ENCODE measurements at regions not wholly inside any gene's neighbourhood (a gene's known extent, or its start where the extent isn't known, plus 50 kb on each side); places are given as distances from the start of the nearest gene placed in this dataset.
A peak's percentile ranks its signal among the peaks of the same experiment; 100 is the strongest.

- H3K79me1 ChIP-seq (replicated peaks; ENCODE audit: low read length, poor library complexity, severe bottlenecking) = no peaks in the 10 kb centered on the region
- H2BK5ac ChIP-seq (ENCODE audit: low read depth, low read length, poor library complexity, severe bottlenecking) = no peak overlapping the region
- H2AK5ac ChIP-seq (ENCODE audit: low read length, severe bottlenecking) = no peak overlapping the region
- no peak overlapping the region for H2BK12ac ChIP-seq (ENCODE audit: low read length in 2 of 2)
- H3K18ac ChIP-seq (ENCODE audit: low read depth in 1 of 2, low read length in 2 of 2) = no peak overlapping the region
- WGBS = 88% methylated on average over 37 of the region's 38 CpGs
- no peak overlapping the region for H3K4ac ChIP-seq (ENCODE audit: low read depth in 1 of 2, low read length in 2 of 2)
- H2BK120ac ChIP-seq (ENCODE audit: low read depth, low read length) = no peak overlapping the region
- H3K9me3 ChIP-seq (ENCODE audit: control insufficient read depth, low read length) = no peaks in the 10 kb centered on the region
- no peak overlapping the region for H3K23ac ChIP-seq (ENCODE audit: low read length in 2 of 2)
- no peak for DNase-seq
- no peaks in the 10 kb centered on the region for H3K36me3 ChIP-seq (ENCODE audit: control insufficient read depth in 1 of 2, insufficient read depth in 2 of 2, low read depth in 1 of 2, low read length in 2 of 2)
- no peaks in the 10 kb centered on the region for H3K4me1 ChIP-seq (ENCODE audit: control insufficient read depth, insufficient read depth, low read depth, low read length)
- H4K8ac ChIP-seq (ENCODE audit: low read length) = no peak overlapping the region
- no peak overlapping the region for H3K27ac ChIP-seq (ENCODE audit: low read length, poor library complexity, severe bottlenecking)
- H2BK15ac ChIP-seq (ENCODE audit: low read depth, poor library complexity, severe bottlenecking) = no peak overlapping the region
- no peak overlapping the region for H3K4me2 ChIP-seq (ENCODE audit: low read length, poor library complexity, severe bottlenecking)
- no peak overlapping the region for H2AFZ ChIP-seq (ENCODE audit: low read depth, low read length)
- H3K4me3 ChIP-seq (ENCODE audit: insufficient read depth in 1 of 2, low read depth in 1 of 2, low read length in 2 of 2) = peak overlapping the region in 1 of 2 experiments; percentile 9
- no peak overlapping the region for H3K9ac ChIP-seq (ENCODE audit: low read length)
- H4K91ac ChIP-seq (ENCODE audit: low read length) = no peak overlapping the region
- H3K14ac ChIP-seq (ENCODE audit: low read length in 2 of 2) = no peak overlapping the region
- no peaks in the 10 kb centered on the region for H3K27me3 ChIP-seq (ENCODE audit: control insufficient read depth in 1 of 2, insufficient read depth in 1 of 2, low read length in 2 of 2)
Observed at GRCh38 chr12:38161123-38162000, 155.2 kb upstream of the ALG10B start.

DNA sequence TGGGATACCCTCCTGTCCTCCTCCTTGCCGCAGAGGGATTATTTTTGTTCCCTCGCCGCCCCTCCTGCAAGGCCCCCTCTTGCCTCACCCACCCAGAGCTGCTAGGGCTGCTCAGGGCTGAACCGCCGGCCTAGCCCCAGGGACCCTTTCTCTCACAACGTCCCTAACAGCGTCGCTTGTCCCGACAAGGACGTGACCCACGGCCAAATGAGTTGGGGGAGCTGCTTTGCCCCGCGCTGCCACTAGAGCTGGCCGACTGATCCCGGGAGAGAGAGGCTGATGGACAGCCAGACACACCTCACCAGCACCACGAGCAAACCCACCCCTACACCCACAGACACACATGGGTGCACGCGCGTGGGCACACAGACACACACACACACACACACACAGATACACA is 154.6 kb upstream of the ALG10B start:
- 83% methylated on average over 15 of the region's 19 CpGs for WGBS
- no peaks in the 10 kb centered on the region for H3K9me3 ChIP-seq (ENCODE audit: control insufficient read depth, low read length)

DNA sequence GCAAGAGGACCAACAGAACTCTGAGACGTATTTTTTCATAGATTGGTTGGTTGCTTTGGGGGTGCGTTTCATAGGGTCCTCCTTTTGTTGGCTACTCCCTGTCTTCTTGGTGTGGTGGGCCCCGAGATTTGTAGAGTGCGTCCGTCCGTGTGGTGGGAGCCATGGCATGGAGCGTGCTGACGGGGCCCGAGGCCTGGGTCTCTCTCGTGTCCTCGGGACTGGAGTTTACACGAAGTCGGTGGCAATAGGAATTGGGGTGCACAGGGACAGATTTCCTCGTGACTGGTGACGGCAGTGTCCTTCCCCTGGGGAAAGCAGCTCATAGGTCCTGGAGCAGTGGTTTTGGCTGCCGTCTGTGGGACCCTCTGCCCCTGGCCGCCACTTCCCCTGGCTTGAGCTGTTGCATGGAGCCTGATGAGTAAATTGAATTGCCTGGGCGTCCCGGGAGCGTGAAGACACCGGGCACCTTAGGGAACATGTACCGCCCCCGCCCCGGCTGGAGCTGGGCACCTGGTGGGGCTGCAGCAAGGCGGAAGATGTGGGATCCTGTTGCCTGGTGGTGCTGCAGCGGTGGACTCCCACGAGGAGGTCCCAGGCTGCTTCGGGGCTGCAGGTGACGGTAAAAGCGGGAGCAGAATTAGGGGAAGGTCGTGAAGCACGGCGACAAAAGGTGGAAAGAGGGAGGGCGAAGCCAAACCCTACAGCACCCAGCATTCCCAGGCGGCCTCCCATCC is 153.7 kb upstream of the ALG10B start:
- H3K27me3 ChIP-seq (ENCODE audit: control insufficient read depth in 1 of 2, insufficient read depth in 1 of 2, low read length in 2 of 2) = no peaks in the 10 kb centered on the region
- no peak overlapping the region for H3K18ac ChIP-seq (ENCODE audit: low read depth in 1 of 2, low read length in 2 of 2)
- no peak overlapping the region for H3K23ac ChIP-seq (ENCODE audit: low read length in 2 of 2)
- H2BK12ac ChIP-seq (ENCODE audit: low read length in 2 of 2) = no peak overlapping the region
- 87% methylated on average over 34 of the region's 35 CpGs for WGBS
- H3K4ac ChIP-seq (ENCODE audit: low read depth in 1 of 2, low read length in 2 of 2) = no peak overlapping the region
- no peak overlapping the region for H3K14ac ChIP-seq (ENCODE audit: low read length in 2 of 2)
- H3K4me3 ChIP-seq (ENCODE audit: insufficient read depth in 1 of 2, low read depth in 1 of 2, low read length in 2 of 2) = no peak overlapping the region
- H3K9ac ChIP-seq (ENCODE audit: low read length) = no peak overlapping the region
- no peak overlapping the region for H2AK5ac ChIP-seq (ENCODE audit: low read length, severe bottlenecking)
- no peak overlapping the region for H3K4me2 ChIP-seq (ENCODE audit: low read length, poor library complexity, severe bottlenecking)
- no peak overlapping the region for H3K27ac ChIP-seq (ENCODE audit: low read length, poor library complexity, severe bottlenecking)
- no peak for DNase-seq
- no peak overlapping the region for H4K91ac ChIP-seq (ENCODE audit: low read length)
- H3K9me3 ChIP-seq (ENCODE audit: control insufficient read depth, low read length) = no peaks in the 10 kb centered on the region
- H3K4me1 ChIP-seq (ENCODE audit: control insufficient read depth, insufficient read depth, low read depth, low read length) = no peaks in the 10 kb centered on the region
- no peak overlapping the region for H2BK5ac ChIP-seq (ENCODE audit: low read depth, low read length, poor library complexity, severe bottlenecking)
- no peak overlapping the region for H2AFZ ChIP-seq (ENCODE audit: low read depth, low read length)
- no peaks in the 10 kb centered on the region for H3K36me3 ChIP-seq (ENCODE audit: control insufficient read depth in 1 of 2, insufficient read depth in 2 of 2, low read depth in 1 of 2, low read length in 2 of 2)
- H2BK120ac ChIP-seq (ENCODE audit: low read depth, low read length) = no peak overlapping the region
- H3K79me1 ChIP-seq (replicated peaks; ENCODE audit: low read length, poor library complexity, severe bottlenecking) = no peaks in the 10 kb centered on the region
- no peak overlapping the region for H2BK15ac ChIP-seq (ENCODE audit: low read depth, poor library complexity, severe bottlenecking)
- H4K8ac ChIP-seq (ENCODE audit: low read length) = no peak overlapping the region

More for the DNA sequence above, 154.6 kb upstream of the ALG10B start:
- Histone ChIP-seq H2BK12ac (ENCODE audit: low read length in 2 of 2) (no peak overlapping the region), H3K4ac (ENCODE audit: low read depth in 1 of 2, low read length in 2 of 2) (no peak overlapping the region), H3K4me2 (ENCODE audit: low read length, poor library complexity, severe bottlenecking) (no peak overlapping the region), H2BK120ac (ENCODE audit: low read depth, low read length) (no peak overlapping the region), H3K9ac (ENCODE audit: low read length) (no peak overlapping the region), H2AFZ (ENCODE audit: low read depth, low read length) (no peak overlapping the region), H4K91ac (ENCODE audit: low read length) (no peak overlapping the region), H4K8ac (ENCODE audit: low read length) (no peak overlapping the region), H3K27me3 (ENCODE audit: control insufficient read depth in 1 of 2, insufficient read depth in 1 of 2, low read length in 2 of 2) (no peaks in the 10 kb centered on the region), H3K27ac (ENCODE audit: low read length, poor library complexity, severe bottlenecking) (no peak overlapping the region), H3K36me3 (ENCODE audit: control insufficient read depth in 1 of 2, insufficient read depth in 2 of 2, low read depth in 1 of 2, low read length in 2 of 2) (no peaks in the 10 kb centered on the region), H3K14ac (ENCODE audit: low read length in 2 of 2) (no peak overlapping the region), H2AK5ac (ENCODE audit: low read length, severe bottlenecking) (no peak overlapping the region), H3K4me3 (ENCODE audit: insufficient read depth in 1 of 2, low read depth in 1 of 2, low read length in 2 of 2) (no peak overlapping the region), H2BK15ac (ENCODE audit: low read depth, poor library complexity, severe bottlenecking) (no peak overlapping the region), H2BK5ac (ENCODE audit: low read depth, low read length, poor library complexity, severe bottlenecking) (no peak overlapping the region), H3K18ac (ENCODE audit: low read depth in 1 of 2, low read length in 2 of 2) (no peak overlapping the region), H3K4me1 (ENCODE audit: control insufficient read depth, insufficient read depth, low read depth, low read length) (no peaks in the 10 kb centered on the region), H3K79me1 (replicated peaks; ENCODE audit: low read length, poor library complexity, severe bottlenecking) (no peaks in the 10 kb centered on the region), H3K23ac (ENCODE audit: low read length in 2 of 2) (no peak overlapping the region)
- no peak for DNase-seq

- H2BK5ac ChIP-seq (ENCODE audit: low read depth, low read length, poor library complexity, severe bottlenecking) = no peak overlapping the region
Observed at GRCh38 chr12:38163442-38163801, 153.2 kb upstream of the ALG10B start.

More at GRCh38 chr12:38163442-38163801, 153.2 kb upstream of the ALG10B start:
- H2BK15ac ChIP-seq (ENCODE audit: low read depth, poor library complexity, severe bottlenecking) = no peak overlapping the region
- no peak overlapping the region for H3K18ac ChIP-seq (ENCODE audit: low read depth in 1 of 2, low read length in 2 of 2)
- no peak overlapping the region for H3K9ac ChIP-seq (ENCODE audit: low read length)
- H4K8ac ChIP-seq (ENCODE audit: low read length) = no peak overlapping the region
- WGBS = 92% methylated on average over 28 of the region's 28 CpGs
- no peak overlapping the region for H3K4me3 ChIP-seq (ENCODE audit: insufficient read depth in 1 of 2, low read depth in 1 of 2, low read length in 2 of 2)
- no peak overlapping the region for H3K4me2 ChIP-seq (ENCODE audit: low read length, poor library complexity, severe bottlenecking)
- no peak overlapping the region for H4K91ac ChIP-seq (ENCODE audit: low read length)
- H2AK5ac ChIP-seq (ENCODE audit: low read length, severe bottlenecking) = no peak overlapping the region
- H2BK12ac ChIP-seq (ENCODE audit: low read length in 2 of 2) = no peak overlapping the region
- no peaks in the 10 kb centered on the region for H3K27me3 ChIP-seq (ENCODE audit: control insufficient read depth in 1 of 2, insufficient read depth in 1 of 2, low read length in 2 of 2)
- no peak overlapping the region for H3K14ac ChIP-seq (ENCODE audit: low read length in 2 of 2)
- no peak overlapping the region for H3K4ac ChIP-seq (ENCODE audit: low read depth in 1 of 2, low read length in 2 of 2)
- no peaks in the 10 kb centered on the region for H3K9me3 ChIP-seq (ENCODE audit: control insufficient read depth, low read length)
- H3K4me1 ChIP-seq (ENCODE audit: control insufficient read depth, insufficient read depth, low read depth, low read length) = no peaks in the 10 kb centered on the region
- no peak overlapping the region for H2AFZ ChIP-seq (ENCODE audit: low read depth, low read length)
- no peak overlapping the region for H2BK120ac ChIP-seq (ENCODE audit: low read depth, low read length)
- no peaks in the 10 kb centered on the region for H3K79me1 ChIP-seq (replicated peaks; ENCODE audit: low read length, poor library complexity, severe bottlenecking)
- H3K27ac ChIP-seq (ENCODE audit: low read length, poor library complexity, severe bottlenecking) = no peak overlapping the region
- no peak for DNase-seq
- H3K36me3 ChIP-seq (ENCODE audit: control insufficient read depth in 1 of 2, insufficient read depth in 2 of 2, low read depth in 1 of 2, low read length in 2 of 2) = no peaks in the 10 kb centered on the region
- H3K23ac ChIP-seq (ENCODE audit: low read length in 2 of 2) = no peak overlapping the region

Measured in mesenchymal stem cell (in vitro differentiated cells and primary cell).